ENCODE measurements at regions not wholly inside any gene's neighbourhood (a gene's known extent, or its start where the extent isn't known, plus 50 kb on each side); places are given as distances from the start of the nearest gene placed in this dataset.
"Not testable (repeated sequence)": the region's sequence is repeated elsewhere in the genome, so short reads cannot be mapped to it uniquely, and the experiment has no call there.

- Histone ChIP-seq H3K27ac (ENCODE audit: low read length) (no peak overlapping the region), H3K27me3 (ENCODE audit: low read depth, low read length) (no peaks in the 10 kb centered on the region), H3K36me3 (ENCODE audit: control insufficient read depth in 1 of 2, insufficient read depth in 2 of 2, low read length in 2 of 2) (no peaks in the 10 kb centered on the region), H3K9me3 (ENCODE audit: control insufficient read depth in 1 of 2, low read length in 2 of 2) (no peaks in the 10 kb centered on the region), H3K4me3 (ENCODE audit: low read depth in 1 of 2, low read length in 2 of 2) (no peak overlapping the region), H3K4me1 (ENCODE audit: control insufficient read depth in 1 of 2, insufficient read depth in 2 of 2, low read length in 2 of 2) (no peaks in the 10 kb centered on the region)
These were observed 384.6 kb downstream of the MLLT3 start for GRCh38 chr9:20237686-20238085.

DNA sequence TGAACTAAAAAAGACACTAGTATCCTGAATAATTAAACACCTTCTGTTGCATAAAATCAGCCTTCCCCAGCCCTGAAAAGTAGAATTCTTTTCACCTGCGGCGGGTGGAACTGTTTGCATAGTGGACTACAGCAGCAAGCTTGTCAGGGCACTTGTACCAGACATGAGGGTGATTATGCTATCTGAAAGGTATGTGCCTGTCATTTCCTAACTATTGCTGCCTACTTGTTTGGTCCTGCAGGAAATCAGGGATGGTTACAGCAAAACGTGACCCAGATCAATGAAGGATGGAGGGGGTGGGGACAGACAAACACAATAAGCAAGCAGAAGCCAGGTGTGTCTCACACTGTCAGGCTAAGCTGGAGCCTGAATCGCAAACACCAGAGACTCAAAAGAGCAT is 385.6 kb downstream of the MLLT3 start:
- H3K4me3 ChIP-seq (ENCODE audit: low read depth in 1 of 2, low read length in 2 of 2), result no peak overlapping the region
- H3K27me3 ChIP-seq (ENCODE audit: low read depth, low read length), result no peaks in the 10 kb centered on the region
- H3K4me1 ChIP-seq (ENCODE audit: control insufficient read depth in 1 of 2, insufficient read depth in 2 of 2, low read length in 2 of 2), result no peaks in the 10 kb centered on the region

DNA sequence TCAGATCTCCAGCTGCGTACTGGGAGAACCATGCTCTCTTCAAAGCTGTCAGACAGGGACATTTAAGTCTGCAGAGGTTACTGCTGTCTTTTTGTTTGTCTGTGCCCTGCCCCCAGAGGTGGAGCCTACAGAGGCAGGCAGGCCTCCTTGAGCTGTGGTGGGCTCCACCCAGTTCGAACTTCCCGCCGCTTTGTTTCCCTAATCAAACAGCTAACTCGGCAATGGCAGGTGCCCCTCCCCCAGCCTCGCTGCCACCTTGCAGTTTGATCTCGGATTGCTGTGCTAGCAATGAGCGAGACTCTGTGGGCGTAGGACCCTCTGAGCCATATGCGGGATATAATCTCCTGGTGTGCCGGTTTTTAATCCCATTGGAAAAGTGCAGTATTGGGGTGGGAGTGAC is 387.1 kb downstream of the MLLT3 start:
- not testable (repeated sequence) for H3K27ac ChIP-seq (ENCODE audit: low read length)

More for the DNA sequence above, 385.6 kb downstream of the MLLT3 start:
- no peaks in the 10 kb centered on the region for H3K9me3 ChIP-seq (ENCODE audit: control insufficient read depth in 1 of 2, low read length in 2 of 2)
- H3K36me3 ChIP-seq (ENCODE audit: control insufficient read depth in 1 of 2, insufficient read depth in 2 of 2, low read length in 2 of 2), result no peaks in the 10 kb centered on the region
- H3K27ac ChIP-seq (ENCODE audit: low read length), result no peak overlapping the region

GRCh38 chr9:20228096-20228495 is 394.2 kb downstream of the MLLT3 start:
- Histone ChIP-seq H3K4me1 (ENCODE audit: control insufficient read depth in 1 of 2, insufficient read depth in 2 of 2, low read length in 2 of 2) (no peaks in the 10 kb centered on the region), H3K9me3 (ENCODE audit: control insufficient read depth in 1 of 2, low read length in 2 of 2) (no peaks in the 10 kb centered on the region), H3K27me3 (ENCODE audit: low read depth, low read length) (no peaks in the 10 kb centered on the region), H3K36me3 (ENCODE audit: control insufficient read depth in 1 of 2, insufficient read depth in 2 of 2, low read length in 2 of 2) (no peaks in the 10 kb centered on the region), H3K27ac (ENCODE audit: low read length) (no peak overlapping the region), H3K4me3 (ENCODE audit: low read depth in 1 of 2, low read length in 2 of 2) (no peak overlapping the region)

More for the DNA sequence above, 387.1 kb downstream of the MLLT3 start:
- H3K9me3 ChIP-seq (ENCODE audit: control insufficient read depth in 1 of 2, low read length in 2 of 2); H3K4me3 ChIP-seq (ENCODE audit: low read depth in 1 of 2, low read length in 2 of 2); H3K36me3 ChIP-seq (ENCODE audit: control insufficient read depth in 1 of 2, insufficient read depth in 2 of 2, low read length in 2 of 2); H3K27me3 ChIP-seq (ENCODE audit: low read depth, low read length); H3K4me1 ChIP-seq (ENCODE audit: control insufficient read depth in 1 of 2, insufficient read depth in 2 of 2, low read length in 2 of 2): not testable (repeated sequence)

DNA sequence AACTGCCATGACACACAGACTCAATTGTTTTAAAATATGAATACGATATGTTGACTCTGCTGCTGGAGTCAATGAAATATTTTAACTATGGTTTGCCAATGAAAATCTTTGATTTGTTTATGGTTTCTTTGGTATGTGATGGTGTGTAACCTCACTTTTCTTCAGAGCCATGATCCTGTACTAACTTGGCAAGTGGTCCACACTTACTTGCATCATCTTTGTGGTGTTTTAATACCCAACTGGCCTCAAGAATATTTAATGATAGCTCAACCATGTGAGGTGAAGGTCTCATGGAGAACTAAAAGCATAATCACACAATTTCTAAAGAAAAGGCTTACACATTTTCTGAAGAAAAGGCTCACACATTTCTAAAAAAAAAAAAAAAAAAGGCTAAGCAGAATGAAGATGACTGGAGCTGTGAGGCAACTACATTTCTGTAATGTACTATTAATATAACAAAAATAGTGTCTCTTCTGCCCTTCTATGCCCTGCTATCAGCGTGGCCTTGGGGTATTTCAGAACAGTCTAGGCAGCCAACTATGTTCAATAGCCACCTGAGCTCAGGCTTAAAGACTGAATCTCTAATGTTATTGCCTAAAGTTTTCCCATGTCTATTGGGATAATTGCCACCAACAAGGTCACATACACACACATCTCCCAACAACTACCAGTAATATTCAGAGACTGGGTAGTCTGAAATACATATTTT is 395.0 kb downstream of the MLLT3 start:
- Histone ChIP-seq H3K27me3 (ENCODE audit: low read depth, low read length) (no peaks in the 10 kb centered on the region), H3K4me1 (ENCODE audit: control insufficient read depth in 1 of 2, insufficient read depth in 2 of 2, low read length in 2 of 2) (no peaks in the 10 kb centered on the region), H3K9me3 (ENCODE audit: control insufficient read depth in 1 of 2, low read length in 2 of 2) (no peaks in the 10 kb centered on the region), H3K36me3 (ENCODE audit: control insufficient read depth in 1 of 2, insufficient read depth in 2 of 2, low read length in 2 of 2) (no peaks in the 10 kb centered on the region), H3K4me3 (ENCODE audit: low read depth in 1 of 2, low read length in 2 of 2) (no peak overlapping the region), H3K27ac (ENCODE audit: low read length) (no peak overlapping the region)

GRCh38 chr9:20226345-20226744 is 396.0 kb downstream of the MLLT3 start:
- Histone ChIP-seq H3K4me3 (ENCODE audit: low read depth in 1 of 2, low read length in 2 of 2) (peak overlapping the region in 1 of 2 donors; percentile 19), H3K27me3 (ENCODE audit: low read depth, low read length) (no peaks in the 10 kb centered on the region), H3K4me1 (ENCODE audit: control insufficient read depth in 1 of 2, insufficient read depth in 2 of 2, low read length in 2 of 2) (no peaks in the 10 kb centered on the region), H3K9me3 (ENCODE audit: control insufficient read depth in 1 of 2, low read length in 2 of 2) (no peaks in the 10 kb centered on the region), H3K36me3 (ENCODE audit: control insufficient read depth in 1 of 2, insufficient read depth in 2 of 2, low read length in 2 of 2) (no peaks in the 10 kb centered on the region), H3K27ac (ENCODE audit: low read length) (no peak overlapping the region)

DNA sequence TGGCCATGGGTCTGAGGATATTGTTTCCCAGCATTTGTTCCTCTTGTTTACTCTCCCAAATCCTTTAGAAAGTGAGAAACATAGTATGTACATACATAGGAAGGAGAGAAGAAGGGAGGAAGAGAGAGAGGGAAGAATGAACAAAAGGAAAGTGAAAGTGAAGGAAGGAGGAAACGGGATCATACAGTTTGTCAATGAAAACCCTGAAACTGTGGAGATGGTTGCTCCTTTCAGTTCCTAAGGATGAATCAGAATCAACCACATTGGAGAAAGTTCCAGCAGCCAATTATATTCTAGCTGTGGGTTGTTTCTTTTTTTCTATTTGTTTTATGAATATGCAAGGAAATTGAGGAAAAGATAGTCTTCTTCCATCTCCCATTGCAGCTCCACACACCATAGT is 396.5 kb downstream of the MLLT3 start:
- no peaks in the 10 kb centered on the region for H3K9me3 ChIP-seq (ENCODE audit: control insufficient read depth in 1 of 2, low read length in 2 of 2)
- peak overlapping the region in 1 of 2 donors; percentile 19 for H3K4me3 ChIP-seq (ENCODE audit: low read depth in 1 of 2, low read length in 2 of 2)
- H3K27me3 ChIP-seq (ENCODE audit: low read depth, low read length), result no peaks in the 10 kb centered on the region
- H3K4me1 ChIP-seq (ENCODE audit: control insufficient read depth in 1 of 2, insufficient read depth in 2 of 2, low read length in 2 of 2), result no peaks in the 10 kb centered on the region
- H3K36me3 ChIP-seq (ENCODE audit: control insufficient read depth in 1 of 2, insufficient read depth in 2 of 2, low read length in 2 of 2), result no peaks in the 10 kb centered on the region
- no peak overlapping the region for H3K27ac ChIP-seq (ENCODE audit: low read length)

- H3K4me3 ChIP-seq (ENCODE audit: low read depth in 1 of 2, low read length in 2 of 2), result no peak overlapping the region
- H3K27ac ChIP-seq (ENCODE audit: low read length), result no peak overlapping the region
- H3K4me1 ChIP-seq (ENCODE audit: control insufficient read depth in 1 of 2, insufficient read depth in 2 of 2, low read length in 2 of 2), result no peaks in the 10 kb centered on the region
- no peaks in the 10 kb centered on the region for H3K9me3 ChIP-seq (ENCODE audit: control insufficient read depth in 1 of 2, low read length in 2 of 2)
- no peaks in the 10 kb centered on the region for H3K36me3 ChIP-seq (ENCODE audit: control insufficient read depth in 1 of 2, insufficient read depth in 2 of 2, low read length in 2 of 2)
- H3K27me3 ChIP-seq (ENCODE audit: low read depth, low read length), result no peaks in the 10 kb centered on the region
These were observed 397.5 kb downstream of the MLLT3 start for GRCh38 chr9:20224756-20225155.

GRCh38 chr9:20220286-20220685 is 402.0 kb downstream of the MLLT3 start:
- no peaks in the 10 kb centered on the region for H3K27me3 ChIP-seq (ENCODE audit: low read depth, low read length)
- no peaks in the 10 kb centered on the region for H3K4me1 ChIP-seq (ENCODE audit: control insufficient read depth in 1 of 2, insufficient read depth in 2 of 2, low read length in 2 of 2)
- no peaks in the 10 kb centered on the region for H3K36me3 ChIP-seq (ENCODE audit: control insufficient read depth in 1 of 2, insufficient read depth in 2 of 2, low read length in 2 of 2)
- no peak overlapping the region for H3K4me3 ChIP-seq (ENCODE audit: low read depth in 1 of 2, low read length in 2 of 2)
- H3K9me3 ChIP-seq (ENCODE audit: control insufficient read depth in 1 of 2, low read length in 2 of 2), result no peaks in the 10 kb centered on the region
- H3K27ac ChIP-seq (ENCODE audit: low read length), result no peak overlapping the region

- no peaks in the 10 kb centered on the region for H3K9me3 ChIP-seq (ENCODE audit: control insufficient read depth in 1 of 2, low read length in 2 of 2)
- no peaks in the 10 kb centered on the region for H3K4me1 ChIP-seq (ENCODE audit: control insufficient read depth in 1 of 2, insufficient read depth in 2 of 2, low read length in 2 of 2)
- H3K27me3 ChIP-seq (ENCODE audit: low read depth, low read length), result no peaks in the 10 kb centered on the region
- H3K4me3 ChIP-seq (ENCODE audit: low read depth in 1 of 2, low read length in 2 of 2), result no peak overlapping the region
- no peak overlapping the region for H3K27ac ChIP-seq (ENCODE audit: low read length)
- no peaks in the 10 kb centered on the region for H3K36me3 ChIP-seq (ENCODE audit: control insufficient read depth in 1 of 2, insufficient read depth in 2 of 2, low read length in 2 of 2)
These were observed 402.9 kb downstream of the MLLT3 start for GRCh38 chr9:20219437-20219836.

DNA sequence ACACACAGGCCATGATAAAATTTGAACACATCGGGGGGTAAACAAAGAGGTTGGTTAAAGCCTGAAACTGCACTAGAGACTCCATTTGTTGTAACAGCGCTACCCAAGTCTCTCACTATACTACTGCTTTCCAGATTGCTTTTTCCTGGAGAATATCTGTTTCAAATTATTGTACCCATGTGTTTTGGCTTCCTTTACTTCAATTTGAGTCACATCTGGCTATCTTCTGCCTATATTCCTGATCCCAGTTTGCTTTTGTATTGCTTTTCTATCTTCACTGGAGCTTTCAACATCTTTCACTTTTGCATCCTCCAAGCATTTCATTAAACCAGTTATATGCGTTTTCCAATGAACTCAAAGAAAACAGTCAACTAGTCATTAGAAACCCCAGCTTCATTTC is 404.7 kb downstream of the MLLT3 start:
- Histone ChIP-seq H3K36me3 (ENCODE audit: control insufficient read depth in 1 of 2, insufficient read depth in 2 of 2, low read length in 2 of 2) (no peaks in the 10 kb centered on the region), H3K27me3 (ENCODE audit: low read depth, low read length) (no peaks in the 10 kb centered on the region), H3K4me3 (ENCODE audit: low read depth in 1 of 2, low read length in 2 of 2) (no peak overlapping the region), H3K27ac (ENCODE audit: low read length) (no peak overlapping the region), H3K9me3 (ENCODE audit: control insufficient read depth in 1 of 2, low read length in 2 of 2) (no peaks in the 10 kb centered on the region), H3K4me1 (ENCODE audit: control insufficient read depth in 1 of 2, insufficient read depth in 2 of 2, low read length in 2 of 2) (no peaks in the 10 kb centered on the region)

- Histone ChIP-seq H3K4me3 (ENCODE audit: low read depth in 1 of 2, low read length in 2 of 2) (no peak overlapping the region), H3K4me1 (ENCODE audit: control insufficient read depth in 1 of 2, insufficient read depth in 2 of 2, low read length in 2 of 2) (no peaks in the 10 kb centered on the region), H3K27ac (ENCODE audit: low read length) (no peak overlapping the region), H3K9me3 (ENCODE audit: control insufficient read depth in 1 of 2, low read length in 2 of 2) (no peaks in the 10 kb centered on the region), H3K27me3 (ENCODE audit: low read depth, low read length) (no peaks in the 10 kb centered on the region), H3K36me3 (ENCODE audit: control insufficient read depth in 1 of 2, insufficient read depth in 2 of 2, low read length in 2 of 2) (no peaks in the 10 kb centered on the region)
These were observed 405.9 kb downstream of the MLLT3 start for GRCh38 chr9:20216438-20216837.

Data from muscle layer of duodenum (tissue), 2 donors.